PC-9 (cell line): ENCODE measurements at regions not wholly inside any gene's neighbourhood (a gene's known extent, or its start where the extent isn't known, plus 50 kb on each side); places are given as distances from the start of the nearest gene placed in this dataset.

Experiments used
- BruUV-seq: library from RNA; stranded (reverse); fragments of 400-500 nt; replicated peaks from 2 replicates; lab custom pipeline; 2021; lab: Mats Ljungman, UMichigan
- CTCF ChIA-PET: fragments of 300-600 bp; sonication (Branson Sonifier 250); formaldehyde crosslinking; loops from one replicate; lab custom pipeline; 2022; ENCODE audit warnings: antibody characterized with exemption; lab: Charles Lee
- POLR2A ChIA-PET: fragments of 300-600 bp; sonication (Branson Sonifier 250); formaldehyde crosslinking; loops from one replicate; lab custom pipeline; 2022; ENCODE audit warnings: antibody characterized with exemption; ENCODE audit not compliant: unreplicated experiment; lab: Charles Lee
- DNase-seq, 2 experiments: peaks; one replicate each; pipeline versions ENCODE4 v3.0.0 to v3.0.0-alpha.2; 2015 to 2022; ENCODE audit warnings: mixed read lengths in 1 of 2
- H2AFZ ChIP-seq: fragments of 200-600 bp; sonication (generic); 2 replicates; pipeline ENCODE4 v1.8.1; 2017; ENCODE audit warnings: antibody characterized with exemption
- H3F3A ChIP-seq: fragments of 200-600 bp; sonication (generic); 2 replicates; pipeline ENCODE4 v1.8.1; 2017; ENCODE audit warnings: antibody characterized with exemption, mild to moderate bottlenecking, low read depth; ENCODE audit not compliant: insufficient read depth
- H3K27ac ChIP-seq: fragments of 200-600 bp; sonication (generic); 2 replicates; pipeline ENCODE4 v1.6.1; 2016; ENCODE audit warnings: mixed run types
- H3K27me3 ChIP-seq: fragments of 200-600 bp; sonication (generic); 2 replicates; pipeline ENCODE4 v1.6.1; 2016; ENCODE audit warnings: low read depth, mixed run types; ENCODE audit not compliant: insufficient read depth
- H3K36me3 ChIP-seq: fragments of 200-600 bp; sonication (generic); 2 replicates; pipeline ENCODE4 v1.6.1; 2016; ENCODE audit warnings: low read depth, mixed run types
- H3K4me1 ChIP-seq: fragments of 200-600 bp; sonication (generic); replicated peaks from 2 replicates; pipeline ENCODE4 v1.6.1; 2016; ENCODE audit warnings: mixed run types; ENCODE audit not compliant: insufficient read depth
- H3K4me2 ChIP-seq: fragments of 200-600 bp; sonication (generic); 2 replicates; pipeline ENCODE4 v1.6.1; 2017; ENCODE audit warnings: mixed run types
- H3K4me3 ChIP-seq: fragments of 200-600 bp; sonication (generic); 2 replicates; pipeline ENCODE4 v1.6.1; 2016; ENCODE audit warnings: mixed run types
- H3K79me2 ChIP-seq: fragments of 200-600 bp; sonication (generic); 2 replicates; pipeline ENCODE4 v1.6.1; 2017; ENCODE audit warnings: low read depth, mixed run types
- H3K9me2 ChIP-seq: fragments of 200-600 bp; sonication (generic); 2 replicates; pipeline ENCODE4 v1.8.1; 2017; ENCODE audit warnings: mild to moderate bottlenecking; ENCODE audit not compliant: insufficient read depth
- H3K9me3 ChIP-seq: fragments of 200-600 bp; sonication (generic); 2 replicates; pipeline ENCODE4 v1.8.1; 2016; ENCODE audit warnings: low read depth; ENCODE audit not compliant: insufficient read depth
- H4K20me1 ChIP-seq: fragments of 200-600 bp; sonication (generic); 2 replicates; pipeline ENCODE4 v1.8.1; 2017; ENCODE audit not compliant: insufficient read depth
- CTCF ChIP-seq: fragments of 200-600 bp; sonication (generic); conservative IDR thresholded peaks from 2 replicates; pipeline ENCODE4 v1.6.1; 2017; ENCODE audit warnings: mixed run types, antibody characterized with exemption, mild to moderate bottlenecking, moderate library complexity
- EZH2 ChIP-seq: fragments of 200-600 bp; sonication (generic); IDR thresholded peaks from 2 replicates; pipeline ENCODE4 v1.8.0; 2017; ENCODE audit warnings: antibody characterized with exemption, low read depth
- intact Hi-C: fragments of 100-400 bp; cut with micrococcal nuclease; formaldehyde crosslinking; loops from one replicate; pipeline ENCODE4 v1.10.0; 2022; ENCODE audit not compliant: unreplicated experiment

GRCh38 chr1:230005040-230005439 is 62.0 kb upstream of the GALNT2 start:
- Histone ChIP-seq H4K20me1 (no peaks in the 10 kb centered on the region), H3K9me2 (no peaks in the 10 kb centered on the region), H3K9me3 (no peaks in the 10 kb centered on the region), H3K4me2 (no peak overlapping the region), H3K79me2 (no peaks in the 10 kb centered on the region), H3K4me1 (no peaks in the 10 kb centered on the region), H3K27me3 (peaks cover 33% of the 10 kb centered on the region), H3K36me3 (no peaks in the 10 kb centered on the region), H2AFZ (no peak overlapping the region), H3K4me3 (no peak overlapping the region), H3K27ac (no peak overlapping the region), H3F3A (no peaks in the 10 kb centered on the region)
- TF ChIP-seq CTCF (no peak), EZH2 (no peak)
- no TSS peak for BruUV-seq
- no peak for DNase-seq
- intact Hi-C loops, result no loop called here
- CTCF ChIA-PET, result no interaction called here
- POLR2A ChIA-PET, result interaction anchor here (0.6 kb wide), 1 partner anchor 13 kb away, joined by 3 read pairs; no protein-coding TSS in a partner anchor

- H3K4me1 ChIP-seq, result no peaks in the 10 kb centered on the region
- H2AFZ ChIP-seq, result no peak overlapping the region
- no peaks in the 10 kb centered on the region for H3K79me2 ChIP-seq
- POLR2A ChIA-PET, result no interaction called here
- H4K20me1 ChIP-seq, result no peaks in the 10 kb centered on the region
- TF ChIP-seq EZH2 (no peak), CTCF (no peak)
- no TSS peak for BruUV-seq
- intact Hi-C loops, result no loop called here
- H3K4me2 ChIP-seq, result no peak overlapping the region
- H3K27ac ChIP-seq, result no peak overlapping the region
- CTCF ChIA-PET, result no interaction called here
- no peaks in the 10 kb centered on the region for H3K9me2 ChIP-seq
- DNase-seq, result no peak
- H3F3A ChIP-seq, result no peaks in the 10 kb centered on the region
- peaks cover 19% of the 10 kb centered on the region for H3K27me3 ChIP-seq
- H3K36me3 ChIP-seq, result no peaks in the 10 kb centered on the region
- H3K4me3 ChIP-seq, result no peak overlapping the region
- no peaks in the 10 kb centered on the region for H3K9me3 ChIP-seq
These were observed 58.3 kb upstream of the GALNT2 start for GRCh38 chr1:230008721-230009120.

GRCh38 chr1:230009611-230010313 is 57.3 kb upstream of the GALNT2 start:
- Histone ChIP-seq H3K36me3 (no peaks in the 10 kb centered on the region), H3K4me1 (no peaks in the 10 kb centered on the region), H2AFZ (no peak overlapping the region), H3F3A (no peaks in the 10 kb centered on the region), H3K9me3 (no peaks in the 10 kb centered on the region), H3K27me3 (peaks cover 19% of the 10 kb centered on the region), H4K20me1 (no peaks in the 10 kb centered on the region), H3K4me2 (no peak overlapping the region), H3K9me2 (no peaks in the 10 kb centered on the region), H3K4me3 (no peak overlapping the region), H3K79me2 (no peaks in the 10 kb centered on the region), H3K27ac (no peak overlapping the region)
- DNase-seq, result no peak
- intact Hi-C loops, result no loop called here
- ChIA-PET POLR2A (no interaction called here), CTCF (no interaction called here)
- TF ChIP-seq EZH2, result no peak
- TF ChIP-seq CTCF, result no peak
- no TSS peak for BruUV-seq
